ENCODE measurements at regions not wholly inside any gene's neighbourhood (a gene's known extent, or its start where the extent isn't known, plus 50 kb on each side); places are given as distances from the start of the nearest gene placed in this dataset.
"Not testable (repeated sequence)": the region's sequence is repeated elsewhere in the genome, so short reads cannot be mapped to it uniquely, and the experiment has no call there.

DNA sequence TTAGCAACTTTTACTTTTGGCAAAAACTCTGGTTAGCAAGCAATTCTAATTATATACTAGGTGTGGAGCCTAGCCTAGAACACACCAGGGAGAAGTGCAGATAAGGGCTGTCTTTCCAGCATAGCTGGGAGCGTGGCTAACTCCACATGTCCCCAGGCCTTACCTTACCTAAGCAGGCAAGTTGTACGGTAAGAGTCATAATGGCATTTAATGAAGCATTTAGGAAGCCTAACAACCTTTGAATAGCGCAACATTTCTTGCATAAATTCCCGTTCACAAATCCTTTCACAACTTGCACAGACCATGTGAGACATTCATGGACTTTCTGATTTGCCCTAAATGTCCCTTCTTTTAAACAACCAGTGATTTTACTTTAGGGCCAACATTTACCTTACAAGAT, 917.4 kb upstream of the ACO1 start:
- DNase-seq: no peak

DNA sequence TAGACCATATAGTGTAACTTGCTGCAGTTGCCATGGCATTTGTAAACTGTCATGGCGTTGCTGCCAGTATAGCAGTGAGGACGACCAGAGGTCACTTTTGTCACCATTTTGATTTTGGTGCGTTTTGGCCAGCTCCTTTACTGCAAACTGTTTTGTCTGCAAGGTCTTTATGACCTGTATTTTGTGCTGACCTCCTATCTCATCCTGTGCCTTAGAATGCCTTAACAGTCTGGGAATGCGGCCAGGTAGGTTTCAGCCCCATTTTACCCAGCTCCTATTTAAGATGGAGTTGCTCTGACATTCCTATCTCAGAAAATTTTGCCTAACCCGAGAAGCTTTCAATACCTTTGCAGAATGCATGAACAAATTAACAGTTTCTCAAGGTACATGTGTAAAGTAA, 914.4 kb upstream of the ACO1 start:
- DNase-seq: no peak

DNA sequence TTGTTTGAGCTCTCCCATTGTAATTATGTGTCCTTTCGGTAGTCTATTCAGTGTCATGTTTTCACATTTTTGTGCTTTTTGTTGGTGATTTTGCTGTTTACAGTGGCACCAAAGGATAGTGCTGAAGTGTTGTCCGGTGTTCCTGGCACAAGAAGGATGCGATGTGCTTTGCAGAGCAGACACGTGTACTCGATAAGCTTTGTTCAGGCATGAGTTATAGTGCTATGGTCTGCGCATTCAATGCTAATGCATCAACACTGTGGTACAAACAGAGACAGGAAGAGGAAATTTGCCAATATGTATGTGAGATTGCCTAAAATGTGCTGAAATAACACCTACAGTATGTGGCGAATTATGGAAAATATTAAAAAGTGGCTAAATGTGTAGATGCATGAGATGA, 913.4 kb upstream of the ACO1 start:
- no peak for DNase-seq

DNA sequence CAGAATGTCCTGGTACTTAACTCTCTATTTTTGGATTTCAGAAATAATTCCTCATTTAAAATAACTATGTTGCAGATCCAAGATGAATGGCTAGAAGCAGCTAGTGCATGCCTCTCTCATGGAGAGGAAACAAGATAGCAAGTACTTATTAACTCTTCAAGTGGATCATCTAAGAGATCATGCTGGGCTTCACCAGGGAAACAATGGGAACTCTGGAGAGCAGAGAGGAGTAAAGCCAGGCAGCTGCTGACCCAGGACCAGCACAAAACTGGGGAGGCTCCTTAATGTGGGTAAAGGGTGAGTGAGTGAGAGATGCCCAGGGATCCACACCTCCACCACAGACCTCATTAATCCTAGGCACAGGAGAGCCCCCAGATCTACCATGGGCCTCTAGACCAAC, 897.8 kb upstream of the ACO1 start:
- no peak for DNase-seq

DNA sequence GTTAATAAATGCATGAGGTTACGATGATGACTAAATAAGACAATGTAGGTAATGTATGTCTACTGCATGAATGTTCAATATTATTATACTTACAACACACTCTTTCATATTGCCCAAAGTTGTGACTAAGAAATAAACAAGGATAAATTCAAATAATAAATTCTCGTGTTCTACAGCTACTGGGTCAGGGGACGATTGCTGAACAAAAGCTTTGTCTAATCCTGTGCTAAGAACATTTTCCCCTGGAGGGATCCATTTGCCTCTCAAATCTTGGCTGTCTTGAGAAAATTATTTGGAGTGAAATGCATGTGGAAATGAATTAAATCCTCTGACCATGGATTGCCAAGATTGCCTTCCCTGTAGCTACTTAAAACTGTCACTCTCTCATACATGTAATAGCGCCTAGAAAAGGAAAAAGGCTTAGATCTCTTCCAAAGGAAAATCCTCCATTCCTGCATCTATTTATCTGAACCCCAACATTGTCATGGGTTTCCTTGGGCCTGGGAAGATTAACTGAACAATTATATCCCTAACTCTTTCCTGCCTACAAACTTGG, 893.8 kb upstream of the ACO1 start:
- DNase-seq: no peak

DNA sequence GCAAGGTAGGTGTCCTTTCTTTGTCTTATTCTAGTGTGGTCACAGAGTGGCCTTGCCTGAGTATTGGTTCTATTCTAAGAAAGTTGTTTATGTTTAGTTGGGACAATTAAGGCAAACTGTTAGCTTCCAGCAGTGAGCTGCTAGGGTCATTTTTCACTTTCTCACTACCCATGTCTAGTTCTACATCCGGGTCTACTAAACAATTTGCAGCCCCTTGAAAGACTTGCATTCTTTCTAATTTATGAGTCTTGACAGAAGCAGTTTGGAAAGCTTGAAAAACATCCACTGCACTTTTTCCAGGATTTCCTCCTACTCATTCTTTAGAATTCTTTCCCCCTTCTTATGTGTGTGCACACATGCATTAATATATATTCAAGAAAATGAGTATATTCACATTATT, 892.2 kb upstream of the ACO1 start:
- no peak for DNase-seq

DNA sequence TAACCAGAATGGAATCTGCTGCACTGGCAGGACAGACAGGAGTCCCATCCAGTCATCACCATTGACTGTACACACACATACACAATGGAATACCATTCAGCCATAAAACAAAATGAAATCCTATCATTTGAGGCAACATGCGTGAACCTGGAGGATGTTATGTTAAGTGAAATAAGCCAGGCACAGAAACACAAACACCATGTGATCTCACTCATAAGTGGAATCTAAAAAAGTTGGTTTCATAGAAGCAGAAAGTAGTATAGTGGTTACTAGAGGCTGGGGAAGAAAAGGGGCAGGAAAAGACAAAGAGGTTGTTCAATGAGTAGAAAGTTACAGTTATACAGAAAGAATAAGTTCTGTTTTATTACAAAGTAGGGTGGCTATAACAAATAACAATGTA, 884.0 kb upstream of the ACO1 start:
- no peak for DNase-seq

DNA sequence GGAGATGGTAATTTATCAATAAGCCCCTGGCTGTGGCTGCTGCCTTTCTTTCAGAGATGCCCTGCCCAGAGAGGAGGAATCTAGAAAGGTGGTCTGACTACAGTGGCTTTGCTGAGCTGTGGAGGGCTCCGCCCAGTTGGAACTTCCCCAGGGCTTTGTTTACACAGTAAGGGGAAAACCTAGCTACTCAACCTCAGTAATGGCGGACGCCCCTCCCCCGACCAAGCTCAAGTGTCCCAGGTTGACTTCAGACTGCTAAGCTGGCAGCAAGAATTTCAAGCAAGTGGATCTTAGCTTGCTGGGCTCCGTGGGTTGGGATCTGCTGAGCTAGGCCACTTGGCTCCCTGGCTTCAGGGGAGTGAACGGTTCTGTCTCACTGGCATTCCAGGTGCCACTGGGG, 865.4 kb upstream of the ACO1 start:
- no peak for DNase-seq

DNA sequence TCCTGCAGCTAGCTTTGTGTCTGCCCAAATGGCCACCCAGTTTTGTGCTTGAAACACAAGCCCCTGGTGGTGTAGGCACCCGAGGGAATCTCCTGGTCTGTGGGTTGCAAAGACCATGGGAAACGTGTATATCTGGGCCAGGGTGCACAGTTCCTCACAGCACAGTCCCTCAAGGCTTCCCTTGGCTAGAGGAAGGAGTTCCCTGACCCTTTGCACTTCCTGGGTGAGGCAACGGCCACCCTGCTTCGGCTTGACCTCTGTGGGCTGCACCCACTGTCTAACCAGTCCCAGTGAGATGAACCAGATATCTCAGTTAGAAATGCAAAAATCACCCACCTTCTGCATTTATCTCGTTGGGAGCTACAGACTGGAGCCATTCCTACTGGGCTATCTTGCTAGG, 865.0 kb upstream of the ACO1 start:
- no peak for DNase-seq

DNA sequence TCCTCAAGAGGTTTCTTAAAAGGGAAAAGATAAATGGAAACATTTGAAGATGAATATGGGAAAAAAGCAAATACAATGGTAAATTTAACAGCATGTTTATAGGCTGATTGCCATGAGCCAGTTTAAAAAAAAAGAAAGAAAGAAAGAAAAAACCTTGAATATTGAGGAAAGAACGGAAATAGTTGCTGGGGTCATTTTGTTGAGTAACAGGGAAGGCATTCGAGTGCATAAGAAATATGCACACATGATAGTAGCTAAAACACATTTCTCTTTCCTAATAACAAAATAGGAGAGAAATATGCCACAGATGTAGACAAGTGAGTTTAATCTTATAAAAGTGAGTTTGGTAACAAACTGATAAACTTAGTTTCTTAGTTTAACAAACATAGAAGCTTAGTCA, 864.6 kb upstream of the ACO1 start:
- no peak for DNase-seq

DNA sequence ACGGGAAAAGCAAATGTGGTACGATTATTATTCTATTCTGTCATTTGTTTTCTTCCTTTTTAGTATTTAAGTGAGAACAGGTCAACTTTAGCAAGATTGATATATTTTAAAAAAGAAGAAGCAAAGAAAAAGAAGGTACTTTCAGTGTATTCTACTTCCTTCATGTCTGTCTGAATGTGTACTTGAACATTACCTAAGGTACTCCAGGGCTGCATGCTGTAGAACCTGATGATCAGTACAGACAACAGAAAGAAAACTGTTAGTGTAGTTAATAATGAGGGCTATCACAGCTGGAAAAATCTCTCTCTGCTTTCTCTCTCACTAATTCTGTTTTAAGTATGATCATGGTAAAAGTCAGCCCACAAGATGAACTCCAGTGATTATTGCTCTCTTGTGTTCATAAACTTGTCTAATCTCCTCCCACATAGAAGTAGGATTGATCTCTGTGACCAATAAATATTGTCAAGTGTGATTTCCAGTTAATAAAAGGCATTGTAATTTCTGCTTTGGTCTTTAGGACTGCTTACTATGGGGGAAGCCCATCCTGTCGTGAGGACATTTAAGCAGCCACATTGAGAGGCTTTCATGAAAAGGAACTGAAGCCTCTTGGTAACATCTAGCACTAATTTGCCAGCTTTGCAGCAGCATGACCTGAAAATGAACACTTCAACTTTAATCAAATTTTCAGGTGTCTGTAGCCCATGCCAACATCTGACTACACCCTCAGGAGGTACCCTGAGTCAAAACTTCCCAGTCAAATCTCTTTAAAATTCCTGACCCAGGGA, 864.0 kb upstream of the ACO1 start:
- DNase-seq: no peak

DNA sequence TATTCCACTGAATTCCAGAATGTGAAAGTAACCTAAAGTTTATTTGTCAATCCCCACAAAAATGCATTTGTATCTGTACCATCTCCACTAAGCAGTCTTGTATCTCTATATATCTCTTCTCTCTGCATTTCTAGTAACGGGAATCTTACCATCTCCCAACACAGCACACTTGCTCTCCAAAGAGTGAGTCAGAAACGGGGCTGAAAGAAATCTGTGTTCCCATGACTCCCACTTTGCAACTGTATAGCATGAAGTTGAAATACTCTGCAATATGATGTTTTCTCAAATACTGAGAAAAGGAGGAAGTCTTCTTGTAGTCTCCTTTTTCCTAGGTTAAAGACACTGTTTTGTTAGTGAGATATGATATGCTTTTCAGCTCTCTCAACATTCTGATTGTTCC, 848.8 kb upstream of the ACO1 start:
- no peak for DNase-seq

DNA sequence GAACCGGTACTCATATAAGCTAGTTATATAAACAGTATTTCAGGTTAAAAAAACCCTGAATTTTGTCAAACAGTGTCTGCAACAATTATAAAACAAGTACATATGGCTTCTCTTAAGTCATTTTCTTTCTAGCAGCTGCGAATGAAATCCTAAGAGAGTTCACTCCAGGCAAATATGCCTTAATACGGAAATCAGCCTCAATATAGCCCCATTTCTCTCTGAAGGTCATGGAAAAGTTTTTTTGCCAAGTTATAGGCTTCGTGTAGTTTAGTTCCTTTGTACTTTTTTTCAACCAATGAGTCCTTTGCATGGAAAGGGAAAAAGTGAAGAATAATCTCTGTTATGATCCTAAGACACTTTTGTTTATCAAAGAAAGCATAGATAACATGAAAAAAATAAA, 848.0 kb upstream of the ACO1 start:
- no peak for DNase-seq

DNA sequence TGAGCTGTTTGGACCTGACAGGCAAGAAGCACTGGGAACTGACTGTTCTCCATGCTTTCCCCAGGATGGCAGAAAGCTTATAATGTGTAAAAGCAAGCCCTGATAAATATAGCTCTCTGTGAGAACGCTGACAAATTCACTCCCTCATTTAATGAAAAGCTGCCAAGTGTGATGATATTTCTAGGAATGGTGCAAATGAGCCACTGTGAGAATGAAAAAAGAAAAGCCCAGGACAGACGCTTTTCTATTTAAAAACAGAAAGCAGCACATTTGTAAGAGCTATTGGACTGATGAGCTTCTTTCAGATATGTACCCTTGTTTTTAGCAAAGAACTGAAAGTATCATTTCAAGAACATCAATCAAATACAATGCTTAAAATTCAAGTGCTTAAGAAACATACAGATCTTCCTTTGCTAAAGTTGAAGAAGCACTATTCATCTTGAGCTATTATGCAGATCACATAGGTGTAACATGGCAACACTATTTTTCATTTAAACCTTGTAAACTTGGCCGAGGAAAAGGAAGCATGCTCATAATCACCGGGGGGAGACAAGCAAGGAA, 842.6 kb upstream of the ACO1 start:
- no peak for DNase-seq

DNA sequence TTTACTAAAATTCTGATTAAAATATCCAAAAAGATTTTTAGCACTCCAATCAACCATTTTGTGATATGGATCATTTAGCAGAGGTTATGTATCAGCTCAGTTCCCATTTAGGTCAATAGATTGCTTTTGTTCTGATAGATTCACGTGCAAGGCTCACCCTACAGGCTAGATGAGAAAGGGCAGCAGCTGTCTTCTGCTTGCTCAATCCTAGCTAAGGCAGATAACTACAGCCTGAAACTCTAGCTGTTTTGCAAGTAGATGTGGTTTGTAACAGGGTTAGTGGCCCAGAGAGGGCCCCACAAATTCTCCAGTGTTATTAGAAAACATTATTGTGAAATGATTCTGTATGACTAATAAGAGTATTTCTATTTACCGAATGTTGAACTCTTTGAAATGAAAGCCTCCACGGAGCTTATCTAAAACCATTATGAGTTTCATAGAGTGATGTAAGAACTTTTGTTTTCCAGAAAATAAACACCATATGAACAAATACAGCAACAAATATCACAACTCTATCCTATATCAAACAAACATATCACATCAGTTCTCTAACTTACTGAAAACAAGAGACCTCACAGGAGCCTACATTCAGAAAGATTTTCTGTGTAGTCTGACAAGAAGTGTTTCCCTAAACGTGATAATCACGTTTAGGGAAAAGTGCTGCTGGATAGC, 841.9 kb upstream of the ACO1 start:
- DNase-seq: peak; percentile 3

DNA sequence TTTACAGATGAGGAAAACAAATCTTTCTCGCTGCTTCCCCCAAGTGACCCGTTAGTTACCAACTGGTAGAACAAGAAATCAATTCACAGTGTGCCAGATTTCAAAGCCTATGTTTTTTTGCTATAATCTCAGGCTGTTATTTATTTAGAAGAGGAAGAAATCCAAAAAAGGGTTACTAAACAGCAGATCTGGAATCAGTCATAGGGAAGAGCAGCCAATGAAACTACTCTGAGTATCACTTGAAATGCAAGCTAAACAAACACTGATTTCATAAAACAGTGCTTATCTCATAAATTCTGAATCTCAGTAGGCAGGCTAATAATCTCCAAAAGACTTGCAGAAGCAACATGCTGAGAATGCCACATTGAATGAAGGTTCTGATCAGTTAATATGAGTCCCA, 829.5 kb upstream of the ACO1 start:
- DNase-seq: no peak

DNA sequence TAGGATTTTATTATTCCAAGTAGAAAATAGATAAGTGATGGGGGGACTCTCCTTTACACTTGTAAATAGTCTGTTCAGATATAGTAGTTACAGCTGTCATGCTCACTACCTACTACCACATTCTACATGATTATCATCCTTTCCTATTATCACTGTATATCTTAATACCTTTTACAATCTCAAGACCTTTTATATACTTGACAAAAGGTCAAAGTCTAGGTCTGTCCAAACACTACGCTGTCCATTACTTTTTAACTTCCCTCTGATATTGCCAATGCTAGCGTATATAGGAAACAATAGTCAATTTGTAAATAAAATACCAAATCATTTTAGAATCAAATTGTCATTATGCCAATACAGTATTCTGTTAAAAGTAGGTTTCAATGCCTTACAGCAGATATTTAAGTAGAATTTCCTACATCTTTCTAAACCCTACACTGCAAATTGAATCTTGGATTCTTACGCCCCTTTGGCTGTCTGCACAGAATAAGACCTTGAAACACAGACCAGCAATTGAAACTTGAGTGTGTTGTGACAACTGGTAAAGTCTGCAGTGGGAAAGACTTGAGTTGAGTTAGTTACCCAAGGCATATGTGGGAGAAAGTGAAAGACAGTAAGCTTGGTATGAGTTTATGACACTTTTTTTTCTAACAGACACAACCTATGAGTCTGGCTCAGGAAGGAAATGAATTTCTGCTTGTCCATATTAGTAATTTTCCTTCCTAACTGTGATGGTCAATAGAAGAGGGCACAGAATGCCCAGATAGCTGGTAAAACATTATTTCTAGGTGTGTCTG, 827.6 kb upstream of the ACO1 start:
- DNase-seq: no peak

DNA sequence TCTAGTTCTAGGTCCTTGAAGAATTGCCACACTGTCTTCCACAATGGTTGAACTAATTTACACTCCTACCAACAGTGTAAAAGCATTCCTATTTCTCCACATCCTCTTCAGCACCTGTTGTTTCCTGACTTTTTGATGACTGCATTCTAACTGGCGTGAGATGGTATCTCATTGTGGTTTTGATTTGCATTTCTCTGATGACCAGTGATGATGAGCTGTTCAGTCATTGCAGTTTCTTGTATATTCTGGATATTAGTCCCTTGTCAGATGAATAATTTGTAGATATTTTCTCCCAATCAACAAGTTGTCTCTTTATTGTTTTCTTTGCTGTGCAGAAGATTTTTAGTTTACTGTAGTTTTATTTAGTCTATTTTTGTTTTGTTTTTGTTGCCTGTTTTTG, 812.3 kb upstream of the ACO1 start:
- not testable (repeated sequence) for DNase-seq

DNA sequence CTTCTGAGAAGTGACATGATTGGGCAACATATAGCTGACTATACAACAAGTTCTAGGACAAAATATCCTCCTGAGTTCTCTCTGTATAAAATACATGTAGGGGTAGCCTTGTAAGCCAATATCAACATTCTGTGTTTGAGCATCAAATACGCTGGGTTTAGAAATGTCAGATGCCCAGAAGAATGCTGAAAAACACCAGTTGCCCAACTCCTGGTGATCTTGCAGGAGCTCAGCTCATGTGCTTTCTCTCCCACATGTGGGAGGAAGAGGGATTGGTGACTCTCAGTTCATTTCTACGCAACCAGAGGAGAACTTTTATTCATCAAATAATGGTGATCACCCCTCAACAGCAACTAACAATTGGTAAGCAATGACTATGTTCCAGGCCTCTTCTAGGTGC, 810.9 kb upstream of the ACO1 start:
- DNase-seq: no peak

DNA sequence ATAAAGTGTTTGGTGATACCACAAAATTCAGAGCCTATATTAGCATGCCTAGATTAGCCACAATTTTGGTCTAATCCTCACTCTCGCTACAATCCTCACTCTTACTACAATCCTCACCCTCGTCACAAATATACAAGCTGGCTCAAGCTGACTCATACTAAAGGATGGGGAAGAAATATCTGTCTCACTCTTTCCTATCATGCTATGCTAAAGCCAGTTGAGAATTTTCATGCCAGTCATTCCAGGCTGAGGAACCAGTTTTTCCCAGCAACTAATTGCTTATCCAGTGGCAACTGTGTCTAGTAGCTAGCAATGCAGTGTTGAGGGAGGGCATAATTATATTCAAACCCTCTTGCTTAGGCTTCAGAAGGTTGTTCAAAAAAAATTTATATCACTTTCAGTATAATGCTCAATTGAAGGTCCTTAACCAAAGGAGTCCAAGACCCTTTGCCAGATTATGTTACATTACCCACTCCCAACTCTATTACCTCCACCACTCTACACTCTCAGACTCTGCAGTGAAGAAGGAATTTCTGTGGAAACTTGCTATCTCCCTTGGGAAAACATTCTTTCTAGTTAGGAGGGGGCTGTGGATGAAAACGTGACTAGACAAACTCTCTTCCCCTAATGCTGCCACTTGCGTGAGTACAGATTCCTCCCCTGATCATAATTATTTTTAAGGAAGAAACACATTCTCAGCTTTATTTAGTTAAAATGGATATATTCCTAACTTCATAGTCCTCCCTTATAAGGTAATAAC, 810.3 kb upstream of the ACO1 start:
- DNase-seq: no peak

DNA sequence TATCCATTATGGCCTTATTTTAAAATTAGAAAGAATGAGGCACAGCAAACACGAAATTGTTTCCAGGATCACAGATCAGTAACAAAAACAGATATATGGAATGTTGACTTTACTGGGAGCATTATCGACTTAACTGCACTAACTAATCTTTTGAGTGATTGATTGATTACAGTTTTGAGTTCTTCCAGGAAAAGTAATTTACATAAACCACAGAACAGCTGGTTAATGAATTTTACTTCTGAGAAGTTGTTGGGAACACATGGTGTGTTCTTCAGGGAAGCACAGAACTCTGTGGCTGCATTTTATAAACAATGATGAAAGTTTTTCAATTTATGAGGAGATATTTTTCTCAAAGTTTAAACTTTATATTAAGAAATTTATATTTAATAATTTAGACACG, 802.4 kb upstream of the ACO1 start:
- DNase-seq: no peak

DNA sequence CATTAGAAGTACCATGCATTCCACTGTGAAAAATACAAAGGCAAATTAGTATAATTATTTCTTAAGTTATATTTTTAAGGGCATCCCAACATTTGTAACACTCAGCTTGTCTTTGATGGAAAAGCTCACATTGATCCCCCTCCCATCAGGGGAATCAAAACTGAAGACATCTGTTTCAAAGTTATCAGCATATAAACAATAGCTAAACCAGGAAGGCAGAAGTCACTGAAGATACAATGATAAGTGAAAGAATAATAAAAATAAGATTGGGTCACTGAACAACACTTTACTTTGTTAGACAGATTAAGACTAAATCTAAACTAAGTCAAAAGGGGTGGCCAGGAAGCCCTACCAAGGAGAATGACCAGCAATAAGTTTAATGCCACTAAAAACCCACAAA, 801.9 kb upstream of the ACO1 start:
- DNase-seq: no peak

DNA sequence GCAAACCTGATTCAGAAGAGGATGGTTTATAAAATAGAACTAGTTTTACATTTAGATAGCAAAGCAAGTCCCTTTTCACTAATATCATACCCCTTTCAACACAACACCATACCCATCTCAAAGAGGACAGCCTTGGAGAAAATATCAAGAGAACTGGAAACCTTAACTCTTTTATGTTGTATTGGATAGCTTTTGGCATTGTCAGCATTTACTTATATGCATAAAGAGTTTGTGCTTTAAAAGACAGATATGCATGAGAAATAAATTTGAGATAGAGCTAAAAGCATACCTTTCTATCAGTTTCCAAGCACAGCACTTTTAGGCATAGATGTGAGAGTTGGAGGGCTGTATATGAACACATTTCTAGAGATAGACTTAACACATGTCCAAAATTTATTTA, 799.3 kb upstream of the ACO1 start:
- no peak for DNase-seq

Measured in COR-L47 (cell line).